KOPT-K1 (cell line): ENCODE measurements at regions not wholly inside any gene's neighbourhood (a gene's known extent, or its start where the extent isn't known, plus 50 kb on each side); places are given as distances from the start of the nearest gene placed in this dataset.

Experiments
- H3K27ac ChIP-seq: fragments of 200-600 bp; sonication (generic); 2 replicates; pipeline ENCODE4 v1.5.1; 2016; ENCODE audit warnings: antibody characterized with exemption, mild to moderate bottlenecking, low read depth, low read length; ENCODE audit not compliant: poor library complexity, severe bottlenecking
- H3K36me3 ChIP-seq: fragments of 200-600 bp; sonication (generic); 2 replicates; pipeline ENCODE4 v1.5.1; 2017; ENCODE audit warnings: antibody characterized with exemption, mild to moderate bottlenecking, low read length, moderate library complexity; ENCODE audit not compliant: insufficient read depth
- H3K9me3 ChIP-seq: fragments of 200-600 bp; sonication (generic); 2 replicates; pipeline ENCODE4 v1.5.1; 2017; ENCODE audit warnings: antibody characterized with exemption, low read length, mild to moderate bottlenecking; ENCODE audit not compliant: insufficient read depth, poor library complexity, severe bottlenecking

GRCh38 chr14:87837296-87837695, 155.7 kb downstream of the GALC start:
- H3K9me3 ChIP-seq, result no peaks in the 10 kb centered on the region
- H3K36me3 ChIP-seq, result no peaks in the 10 kb centered on the region
- H3K27ac ChIP-seq, result no peak overlapping the region

GRCh38 chr14:87834594-87834993, 158.4 kb downstream of the GALC start:
- Histone ChIP-seq H3K36me3 (no peaks in the 10 kb centered on the region), H3K9me3 (no peaks in the 10 kb centered on the region), H3K27ac (no peak overlapping the region)

DNA sequence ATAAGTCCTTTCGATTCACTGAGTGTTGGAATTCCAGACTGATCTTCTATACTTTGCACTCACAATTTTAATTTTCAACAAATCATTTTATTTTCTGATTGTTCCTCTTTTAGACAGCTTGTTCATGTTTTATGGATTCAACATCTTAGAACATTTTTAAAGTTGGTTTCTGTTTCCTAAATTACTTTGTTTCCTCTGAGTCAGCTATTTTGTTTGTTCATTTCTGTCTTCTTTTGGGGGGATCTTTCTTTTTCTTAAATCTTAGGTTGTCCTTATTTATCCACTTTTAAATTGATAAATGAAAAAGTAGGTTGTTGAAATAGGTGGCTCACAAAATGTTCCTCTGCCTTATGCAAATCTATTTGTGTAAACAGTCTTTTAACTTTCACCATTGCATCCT, 160.0 kb downstream of the GALC start:
- Histone ChIP-seq H3K27ac (no peak overlapping the region), H3K36me3 (no peaks in the 10 kb centered on the region)

DNA sequence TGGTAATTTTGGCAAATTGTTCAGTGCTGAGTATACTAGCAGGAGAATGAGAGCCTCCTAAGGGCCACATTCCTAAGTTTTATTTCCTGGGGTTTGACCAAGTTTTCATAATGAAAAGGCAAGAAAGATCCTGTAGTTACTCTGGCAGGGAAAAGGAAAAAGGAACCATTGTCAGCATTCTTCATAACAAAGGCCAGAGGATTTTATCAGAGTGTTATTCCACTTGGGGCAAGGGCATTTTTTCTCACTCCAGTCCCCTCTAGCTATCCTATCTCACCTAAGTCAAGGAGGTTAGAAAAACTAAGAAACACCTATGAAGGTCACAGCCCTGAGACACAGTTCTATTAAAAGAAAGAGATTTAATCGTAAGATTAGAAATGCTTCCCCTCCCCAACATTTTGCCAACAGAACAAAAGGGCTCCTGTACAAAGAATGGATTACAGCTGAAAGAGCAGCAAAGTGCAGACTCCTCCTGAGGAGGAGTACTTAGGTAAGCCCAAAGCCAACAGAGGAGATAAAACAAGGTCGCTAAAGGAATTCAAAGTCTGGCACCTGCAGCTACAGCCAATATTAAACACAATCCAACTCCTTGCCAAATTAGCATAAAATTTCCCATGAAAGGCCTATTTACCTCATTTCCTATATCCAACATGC, 162.4 kb downstream of the GALC start:
- Histone ChIP-seq H3K27ac (no peak overlapping the region), H3K36me3 (no peaks in the 10 kb centered on the region), H3K9me3 (no peaks in the 10 kb centered on the region)

More for the DNA sequence above, 160.0 kb downstream of the GALC start:
- no peaks in the 10 kb centered on the region for H3K9me3 ChIP-seq

DNA sequence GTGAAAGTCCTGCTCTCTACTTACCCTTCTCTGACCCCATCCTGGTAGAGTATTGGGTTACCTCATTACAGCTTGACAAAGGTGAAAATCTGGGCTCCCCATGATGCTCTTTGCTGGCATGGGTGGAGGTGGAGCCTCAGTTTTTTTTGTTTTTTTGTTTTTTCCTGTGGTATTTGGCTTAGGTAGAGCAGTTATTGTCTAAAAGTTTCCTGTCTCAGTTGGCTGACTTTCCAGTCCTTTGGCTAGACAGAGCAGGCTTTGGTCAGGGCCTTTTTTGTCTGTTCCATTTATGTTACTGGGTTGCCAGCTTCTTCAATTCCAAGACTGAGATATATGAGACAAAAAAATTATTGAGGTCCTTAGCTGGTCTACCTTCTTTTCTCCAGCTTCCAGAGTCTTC, 163.4 kb downstream of the GALC start:
- Histone ChIP-seq H3K36me3 (no peaks in the 10 kb centered on the region), H3K9me3 (no peaks in the 10 kb centered on the region), H3K27ac (no peak overlapping the region)

- Histone ChIP-seq H3K36me3 (no peaks in the 10 kb centered on the region), H3K9me3 (no peaks in the 10 kb centered on the region)
These were observed 168.7 kb downstream of the GALC start for GRCh38 chr14:87824266-87824665.

GRCh38 chr14:87816416-87816815, 176.6 kb downstream of the GALC start:
- Histone ChIP-seq H3K36me3 (no peaks in the 10 kb centered on the region), H3K9me3 (no peaks in the 10 kb centered on the region), H3K27ac (no peak overlapping the region)

More at GRCh38 chr14:87824266-87824665, 168.7 kb downstream of the GALC start:
- H3K27ac ChIP-seq, result no peak overlapping the region

- no peaks in the 10 kb centered on the region for H3K9me3 ChIP-seq
- H3K27ac ChIP-seq, result no peak overlapping the region
- no peaks in the 10 kb centered on the region for H3K36me3 ChIP-seq
These were observed 177.9 kb downstream of the GALC start for GRCh38 chr14:87815121-87815520.

DNA sequence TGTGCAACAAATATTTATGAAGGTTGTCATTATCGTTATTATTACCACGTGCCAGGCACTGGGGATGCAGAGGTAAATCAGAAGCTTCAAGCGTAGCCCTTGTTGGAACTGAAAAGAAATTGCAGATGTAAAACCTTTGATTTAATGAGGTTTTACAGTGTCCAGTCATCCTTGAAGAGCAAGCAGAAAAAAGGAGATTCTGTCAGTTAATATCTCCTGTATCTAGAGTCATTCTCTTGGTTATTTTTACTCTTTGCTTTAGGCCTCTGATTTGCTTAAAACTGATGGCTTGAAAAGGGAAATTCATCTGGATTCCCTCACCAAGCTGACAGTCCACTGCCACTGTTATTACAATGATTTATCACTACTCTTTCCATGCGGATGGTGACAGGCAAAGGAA, 179.3 kb downstream of the GALC start:
- H3K27ac ChIP-seq, result no peak overlapping the region
- H3K9me3 ChIP-seq, result no peaks in the 10 kb centered on the region
- H3K36me3 ChIP-seq, result no peaks in the 10 kb centered on the region

DNA sequence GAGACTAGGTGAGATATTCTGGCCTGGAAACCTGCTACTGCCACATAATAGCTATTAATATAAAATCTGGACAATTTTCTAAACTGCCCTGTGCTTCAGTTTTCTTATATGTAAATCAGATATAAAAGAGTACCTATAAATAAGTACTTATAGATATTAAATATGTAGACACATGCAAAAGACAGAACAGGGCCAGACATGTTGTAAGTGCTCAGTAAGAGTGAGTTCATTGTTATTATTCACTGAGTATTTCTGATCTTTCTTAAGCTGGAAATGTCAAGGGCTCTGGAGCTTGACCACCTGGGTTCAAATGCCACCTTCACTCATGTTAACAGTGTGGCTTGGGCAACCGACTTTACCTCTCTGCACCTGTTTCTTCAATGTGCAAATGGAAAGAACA, 179.8 kb downstream of the GALC start:
- Histone ChIP-seq H3K27ac (no peak overlapping the region), H3K36me3 (no peaks in the 10 kb centered on the region)

GRCh38 chr14:87811246-87811645, 181.7 kb downstream of the GALC start:
- Histone ChIP-seq H3K36me3 (no peaks in the 10 kb centered on the region), H3K27ac (no peak overlapping the region), H3K9me3 (no peaks in the 10 kb centered on the region)

More for the DNA sequence above, 179.8 kb downstream of the GALC start:
- no peaks in the 10 kb centered on the region for H3K9me3 ChIP-seq

DNA sequence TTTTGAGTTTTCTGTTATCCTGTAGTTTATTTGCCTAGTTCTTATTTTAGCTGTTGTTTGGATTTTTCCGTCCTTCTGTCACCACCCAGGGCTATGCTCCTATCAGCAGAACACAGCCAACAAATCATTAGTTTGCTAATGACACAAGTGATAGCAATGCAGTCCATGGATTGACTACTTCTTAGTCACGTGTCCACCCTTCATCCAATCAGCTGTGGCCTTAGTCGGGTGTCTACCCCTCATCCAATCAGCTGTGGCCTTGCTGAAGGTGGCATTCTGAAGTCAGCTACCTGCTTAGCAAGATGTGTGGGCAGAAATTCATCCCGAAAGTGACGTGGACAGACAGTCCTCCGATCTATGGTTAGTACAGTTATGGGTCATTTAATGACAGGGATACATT, 182.3 kb downstream of the GALC start:
- Histone ChIP-seq H3K36me3 (no peaks in the 10 kb centered on the region), H3K9me3 (no peaks in the 10 kb centered on the region), H3K27ac (no peak overlapping the region)

- Histone ChIP-seq H3K36me3 (no peaks in the 10 kb centered on the region), H3K27ac (no peak overlapping the region), H3K9me3 (no peaks in the 10 kb centered on the region)
These were observed 183.7 kb downstream of the GALC start for GRCh38 chr14:87809261-87809660.

DNA sequence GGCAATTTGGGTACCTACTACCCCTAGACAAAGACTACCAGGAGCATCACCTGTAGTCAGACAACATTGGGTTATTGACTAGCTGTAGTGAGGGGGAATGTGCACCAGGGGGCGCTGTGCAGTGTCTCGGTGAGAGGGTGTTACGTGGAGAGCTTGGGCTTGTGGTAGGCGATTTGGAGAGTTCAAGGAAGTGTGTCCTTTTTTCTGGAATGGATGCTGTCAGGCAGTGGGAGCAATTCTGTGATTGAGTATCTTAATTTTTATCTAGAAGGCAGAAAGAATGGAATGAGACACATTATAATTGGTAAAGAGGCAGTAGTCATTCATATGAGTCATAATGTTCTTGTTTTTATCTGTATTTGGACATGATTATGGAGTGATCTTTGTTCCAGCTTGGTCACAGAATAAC, 187.7 kb downstream of the GALC start:
- Histone ChIP-seq H3K27ac (no peak overlapping the region), H3K36me3 (no peaks in the 10 kb centered on the region), H3K9me3 (no peaks in the 10 kb centered on the region)

GRCh38 chr14:87800216-87800615, 192.8 kb downstream of the GALC start:
- no peaks in the 10 kb centered on the region for H3K9me3 ChIP-seq
- no peaks in the 10 kb centered on the region for H3K36me3 ChIP-seq
- H3K27ac ChIP-seq, result no peak overlapping the region

GRCh38 chr14:87799400-87799799, 193.6 kb downstream of the GALC start:
- no peak overlapping the region for H3K27ac ChIP-seq
- no peaks in the 10 kb centered on the region for H3K9me3 ChIP-seq
- H3K36me3 ChIP-seq, result no peaks in the 10 kb centered on the region
